ENCODE measurements at regions not wholly inside any gene's neighbourhood (a gene's known extent, or its start where the extent isn't known, plus 50 kb on each side); places are given as distances from the start of the nearest gene placed in this dataset.
"Not testable (repeated sequence)": the region's sequence is repeated elsewhere in the genome, so short reads cannot be mapped to it uniquely, and the experiment has no call there.

DNA sequence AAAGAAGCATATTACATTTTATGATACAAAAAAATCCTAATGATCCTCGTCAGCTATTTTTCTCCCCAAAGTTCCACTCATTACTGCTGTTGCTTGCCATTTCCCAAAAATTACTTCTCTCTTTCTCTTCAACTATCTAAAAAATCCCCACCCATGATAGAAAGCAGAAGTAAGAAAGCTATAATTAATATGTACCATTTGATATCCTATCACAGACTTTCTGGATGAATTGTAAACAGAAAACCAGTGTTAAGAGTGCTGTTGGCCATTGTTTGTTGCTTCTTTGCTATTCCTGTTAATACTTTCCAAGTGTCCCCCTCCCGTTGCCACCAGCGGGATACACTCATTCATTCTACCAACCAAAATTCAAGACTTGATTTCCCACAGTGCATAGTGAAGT is 136.3 kb upstream of the SMARCA2 start:
- no peak overlapping the region for H3K27ac Mint-ChIP-seq
- DNase-seq (ENCODE audit: low spot score in 2 of 2): no peak
- H3K9me3 Mint-ChIP-seq: no peaks in the 10 kb centered on the region
- no peak for ATAC-seq
- H3K36me3 Mint-ChIP-seq: peaks cover 0 to 6% of the 10 kb centered on the region in 2 donors

DNA sequence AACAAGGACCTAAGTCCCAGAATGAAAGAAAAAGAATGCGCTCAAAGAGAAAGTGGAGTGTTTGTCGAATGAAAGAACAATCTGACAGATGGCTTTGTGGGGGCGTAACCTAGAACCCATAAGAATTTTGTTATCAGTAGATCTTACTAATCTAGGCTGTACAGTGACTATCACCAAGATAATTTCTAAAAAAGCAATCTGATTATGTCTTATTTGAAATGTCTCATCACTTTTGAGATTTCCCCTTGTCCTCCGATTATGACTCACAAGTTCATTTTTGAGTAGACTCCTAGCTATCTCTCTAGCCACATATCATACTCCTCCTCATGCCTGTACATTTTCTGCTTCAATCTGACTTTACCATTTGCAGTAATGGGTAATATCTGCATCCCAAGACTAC is 135.6 kb upstream of the SMARCA2 start:
- Mint-ChIP-seq H3K9me3 (no peaks in the 10 kb centered on the region), H3K36me3 (peaks cover 0 to 10% of the 10 kb centered on the region in 2 donors), H3K27ac (no peak overlapping the region)
- ATAC-seq: peak; percentile 73 to 75
- DNase-seq (ENCODE audit: low spot score in 2 of 2): peak in 1 of 2 donors; percentile 33

DNA sequence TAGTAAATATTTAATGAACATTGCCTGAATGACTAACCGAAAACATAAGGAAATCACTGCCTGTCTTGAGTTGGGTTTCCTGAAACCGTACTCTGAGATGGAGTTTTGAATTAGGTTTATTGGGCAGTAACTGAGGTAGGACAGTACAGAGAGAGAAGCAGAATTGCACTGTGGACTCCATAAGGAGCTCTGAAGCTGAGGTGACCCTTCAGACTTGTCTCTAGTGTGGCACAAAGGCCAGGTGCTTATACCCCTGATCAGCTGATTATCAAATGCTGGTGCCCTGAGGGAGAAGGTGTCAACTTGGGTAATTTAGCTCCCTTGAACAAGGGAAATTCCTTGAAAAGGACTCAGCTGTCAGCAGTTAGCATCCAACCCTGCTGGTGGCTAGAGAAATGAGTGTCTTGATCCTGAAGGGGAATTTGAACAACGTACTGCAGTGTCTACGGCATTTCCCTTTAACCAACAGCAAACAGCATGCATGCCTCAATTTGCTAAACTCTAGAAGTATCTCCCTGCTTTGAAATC is 135.0 kb upstream of the SMARCA2 start:
- DNase-seq (ENCODE audit: low spot score in 2 of 2) (peak in 1 of 2 donors; percentile 19), ATAC-seq (peak; percentile 21 to 35)
- Mint-ChIP-seq H3K36me3 (peaks cover 0 to 10% of the 10 kb centered on the region in 2 donors), H3K27ac (no peak overlapping the region), H3K9me3 (no peaks in the 10 kb centered on the region)

DNA sequence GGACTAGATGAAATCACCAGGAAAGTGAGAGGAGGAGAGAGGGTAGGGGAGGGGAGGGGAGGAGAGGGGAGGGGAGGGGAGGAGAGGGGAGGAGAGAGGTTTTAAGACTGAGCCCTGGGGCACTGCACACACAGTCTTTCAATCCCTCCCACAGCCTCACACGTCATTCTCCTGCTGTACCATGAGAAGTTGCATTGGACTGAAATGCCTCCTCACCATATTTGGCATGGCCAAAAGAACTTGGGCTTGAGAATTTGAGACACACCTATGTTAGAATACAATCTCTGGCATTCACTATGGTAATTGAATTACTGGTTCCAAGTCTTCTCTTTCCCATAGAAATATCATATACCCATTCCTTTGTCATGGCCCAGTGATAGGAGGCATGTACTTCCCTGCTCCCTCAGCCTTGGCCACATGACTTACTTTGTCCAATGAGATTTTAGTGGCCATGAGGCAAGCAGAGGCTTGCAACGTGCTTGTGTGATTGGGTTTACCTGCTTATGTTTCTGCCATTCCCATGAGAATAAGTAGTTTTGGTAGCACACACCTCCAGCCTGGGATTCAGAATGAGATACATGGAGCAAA is 133.3 kb upstream of the SMARCA2 start:
- Mint-ChIP-seq H3K36me3 (peaks cover 0 to 10% of the 10 kb centered on the region in 2 donors), H3K27ac (no peak overlapping the region), H3K9me3 (no peaks in the 10 kb centered on the region)
- DNase-seq (ENCODE audit: low spot score in 2 of 2) (no peak), ATAC-seq (no peak)

DNA sequence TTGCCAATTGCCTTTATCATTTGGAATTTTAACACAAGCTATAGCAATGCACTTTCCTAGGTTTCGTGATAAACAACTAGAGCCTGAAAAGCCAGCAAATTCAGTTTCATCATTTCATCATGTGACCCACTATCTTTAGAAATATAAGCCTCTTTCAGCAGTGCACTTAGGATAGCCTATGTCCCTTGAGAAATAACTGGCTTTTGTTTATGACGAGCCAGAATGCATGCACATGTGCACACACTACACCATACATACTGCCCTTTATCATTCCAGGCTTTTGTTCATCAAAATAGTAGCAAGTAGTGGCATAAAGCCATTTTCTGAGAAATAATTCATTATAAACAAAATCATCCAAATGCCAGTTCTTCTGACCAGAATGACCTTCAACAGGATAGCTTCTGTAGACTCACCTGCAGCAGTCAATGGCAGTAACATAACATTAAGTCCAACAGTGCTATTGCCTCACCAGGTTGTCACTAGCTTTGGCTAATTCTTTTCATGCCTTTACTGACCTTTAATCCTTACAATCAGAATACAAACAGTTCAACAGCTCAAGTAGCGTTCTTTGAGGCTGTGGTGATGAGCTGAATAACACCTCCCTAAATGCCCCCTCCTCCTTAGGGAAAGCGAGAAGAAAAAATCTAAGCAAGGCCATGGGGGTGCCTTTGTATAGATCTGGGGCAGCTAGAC is 132.3 kb upstream of the SMARCA2 start:
- peaks cover 0 to 5% of the 10 kb centered on the region in 2 donors for H3K36me3 Mint-ChIP-seq
- H3K9me3 Mint-ChIP-seq: no peaks in the 10 kb centered on the region
- DNase-seq (ENCODE audit: low spot score in 2 of 2) (no peak), ATAC-seq (no peak)
- no peak overlapping the region for H3K27ac Mint-ChIP-seq

DNA sequence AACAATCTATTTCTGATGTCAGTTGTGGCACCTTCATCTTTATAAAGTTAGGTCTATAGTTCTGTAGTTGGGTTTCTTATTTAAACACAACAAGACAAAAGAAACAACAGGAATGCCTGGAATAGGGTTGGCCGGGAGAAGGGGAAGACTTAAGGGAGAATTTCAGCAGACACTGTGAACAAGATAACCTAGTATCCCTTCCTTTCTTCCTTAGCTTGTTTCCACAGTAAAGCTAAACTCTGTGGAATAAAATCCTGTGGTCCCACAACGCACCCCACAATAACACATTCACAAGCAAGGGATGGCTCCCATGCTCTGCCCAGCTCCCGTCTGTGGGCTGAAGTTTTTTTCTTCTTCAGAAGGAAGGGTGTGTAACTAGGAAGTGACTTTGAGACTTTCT is 124.9 kb upstream of the SMARCA2 start:
- Mint-ChIP-seq H3K36me3 (no peaks in the 10 kb centered on the region), H3K9me3 (peaks cover 0 to 4% of the 10 kb centered on the region in 2 donors), H3K27ac (no peak overlapping the region)
- DNase-seq (ENCODE audit: low spot score in 2 of 2): no peak
- no peak for ATAC-seq

DNA sequence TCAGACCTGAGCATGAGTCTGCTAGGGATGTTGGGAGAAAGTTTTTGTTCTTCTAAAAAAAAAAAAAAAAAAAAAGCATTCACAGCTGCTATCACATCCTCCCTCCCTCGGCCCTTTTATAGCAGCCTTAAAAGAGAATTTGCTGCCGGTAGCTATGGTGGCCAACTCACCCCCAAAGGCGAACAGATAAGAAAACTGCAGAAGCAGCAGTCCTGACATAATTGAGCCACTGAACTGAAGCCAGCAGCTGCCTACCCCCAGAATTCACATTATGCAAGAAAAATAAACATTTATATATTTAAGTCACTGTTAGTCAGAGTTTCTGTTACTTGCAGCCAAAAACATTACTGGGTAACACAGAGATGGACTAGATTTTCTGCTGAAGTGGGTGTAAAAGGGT is 124.3 kb upstream of the SMARCA2 start:
- H3K36me3 Mint-ChIP-seq: no peaks in the 10 kb centered on the region
- H3K27ac Mint-ChIP-seq: no peak overlapping the region
- no peak for DNase-seq (ENCODE audit: low spot score in 2 of 2)
- H3K9me3 Mint-ChIP-seq: peaks cover 0 to 4% of the 10 kb centered on the region in 2 donors
- ATAC-seq: no peak

DNA sequence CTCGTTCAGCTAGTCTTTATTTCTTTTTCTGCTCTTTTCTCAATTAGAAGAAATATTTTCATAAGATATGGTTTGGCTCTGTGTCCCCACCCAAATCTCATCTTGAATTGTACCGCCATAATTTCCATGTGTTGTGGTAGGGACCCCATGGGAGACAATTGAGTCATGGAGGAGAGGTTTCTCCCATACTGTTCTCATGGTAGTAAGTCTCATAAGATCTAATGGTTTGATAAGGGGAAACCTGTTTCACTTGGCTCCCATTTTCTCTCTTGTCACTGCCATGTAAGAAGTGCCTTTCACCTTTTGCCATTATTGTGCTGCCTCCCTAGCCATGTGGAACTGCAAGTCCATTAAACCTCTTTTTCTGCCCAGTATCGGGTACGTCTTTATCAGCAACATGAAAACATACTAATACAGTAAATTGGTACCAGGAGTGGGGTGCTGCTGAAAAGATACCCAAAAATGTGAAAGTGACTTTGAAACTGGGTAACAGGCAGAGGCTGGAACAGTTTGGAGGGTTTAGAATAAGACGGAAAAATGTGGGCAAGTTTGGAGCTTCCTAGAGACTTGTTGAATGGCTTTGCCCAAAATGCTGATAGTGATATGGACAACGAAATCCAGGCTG is 112.0 kb upstream of the SMARCA2 start:
- H3K36me3 Mint-ChIP-seq: peaks cover 33 to 49% of the 10 kb centered on the region in 2 donors
- peaks cover 32 to 39% of the 10 kb centered on the region in 2 donors for H3K9me3 Mint-ChIP-seq
- H3K27ac Mint-ChIP-seq; ATAC-seq; DNase-seq (ENCODE audit: low spot score in 2 of 2): not testable (repeated sequence)

DNA sequence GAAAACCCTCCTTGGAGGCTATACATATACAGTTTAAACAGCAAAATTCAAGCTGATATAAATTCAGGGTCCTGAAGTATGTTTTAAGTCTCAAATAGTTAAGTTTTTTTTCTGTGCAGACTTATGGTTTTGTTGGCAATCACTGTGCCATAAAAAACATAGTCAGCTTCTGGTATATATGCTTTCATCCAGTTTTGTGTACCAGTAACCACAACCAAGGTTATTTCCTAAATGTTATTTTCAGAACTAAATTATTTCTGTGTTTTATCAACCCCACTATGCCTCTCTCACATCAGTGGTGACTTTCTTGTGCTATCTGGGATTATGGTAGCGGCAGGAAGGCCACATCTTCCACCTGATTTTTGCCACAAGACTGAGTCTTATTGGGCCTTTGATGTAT is 107.7 kb upstream of the SMARCA2 start:
- ATAC-seq (no peak), DNase-seq (ENCODE audit: low spot score in 2 of 2) (no peak)
- H3K36me3 Mint-ChIP-seq: peaks cover 30 to 37% of the 10 kb centered on the region in 2 donors
- H3K9me3 Mint-ChIP-seq: peaks cover 25 to 28% of the 10 kb centered on the region in 2 donors
- H3K27ac Mint-ChIP-seq: no peak overlapping the region

DNA sequence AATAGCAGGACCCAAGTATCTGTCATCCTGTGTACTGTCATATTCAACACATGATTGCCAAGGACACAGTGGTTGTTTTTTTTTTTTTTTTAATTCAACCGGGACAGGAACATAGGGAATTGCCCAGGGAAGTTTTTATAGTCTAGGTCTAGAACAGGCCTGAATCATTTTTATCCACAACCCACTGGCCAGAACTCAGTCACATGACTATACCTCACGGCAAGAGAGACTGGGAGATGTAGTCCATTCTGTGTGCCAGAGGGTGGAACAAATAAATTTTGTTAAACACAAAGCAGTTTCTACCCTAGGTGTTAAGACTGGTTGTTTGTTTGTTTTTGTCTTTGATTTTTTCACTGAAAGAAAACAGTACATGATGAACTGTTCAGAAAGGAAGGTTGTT is 105.8 kb upstream of the SMARCA2 start:
- H3K9me3 Mint-ChIP-seq: peaks cover 14% of the 10 kb centered on the region in 2 donors
- DNase-seq (ENCODE audit: low spot score in 2 of 2) (no peak), ATAC-seq (no peak)
- peaks cover 17 to 27% of the 10 kb centered on the region in 2 donors for H3K36me3 Mint-ChIP-seq
- H3K27ac Mint-ChIP-seq: no peak overlapping the region

DNA sequence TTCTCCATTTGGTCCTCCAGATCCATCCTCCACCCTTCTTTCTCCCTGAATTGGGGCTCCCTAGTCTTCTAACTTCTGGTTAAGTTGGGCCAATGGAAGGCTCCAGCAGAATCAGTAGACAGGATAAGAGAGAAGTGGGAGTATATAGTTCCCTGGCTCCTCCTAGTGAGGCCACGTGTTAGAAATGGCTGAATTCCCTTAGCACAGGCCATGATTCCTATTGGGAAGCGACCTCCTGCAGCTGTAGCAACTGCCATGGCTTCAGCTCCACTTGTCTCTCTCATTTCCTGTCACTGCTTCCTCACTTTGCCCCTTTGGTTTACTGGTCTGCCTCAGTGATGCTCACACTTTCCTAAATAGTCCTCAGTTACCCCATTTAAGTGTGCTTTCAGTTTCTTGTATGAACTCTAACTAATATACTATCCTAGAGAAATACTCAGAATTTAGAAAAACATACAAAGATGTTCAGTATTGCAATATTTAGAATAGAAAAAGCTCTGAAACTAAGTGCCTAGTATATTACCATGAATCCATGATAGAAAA is 104.8 kb upstream of the SMARCA2 start:
- no peak overlapping the region for H3K27ac Mint-ChIP-seq
- ATAC-seq (no peak), DNase-seq (ENCODE audit: low spot score in 2 of 2) (no peak)
- H3K36me3 Mint-ChIP-seq: peaks cover 7 to 17% of the 10 kb centered on the region in 2 donors
- peaks cover 4 to 11% of the 10 kb centered on the region in 2 donors for H3K9me3 Mint-ChIP-seq

DNA sequence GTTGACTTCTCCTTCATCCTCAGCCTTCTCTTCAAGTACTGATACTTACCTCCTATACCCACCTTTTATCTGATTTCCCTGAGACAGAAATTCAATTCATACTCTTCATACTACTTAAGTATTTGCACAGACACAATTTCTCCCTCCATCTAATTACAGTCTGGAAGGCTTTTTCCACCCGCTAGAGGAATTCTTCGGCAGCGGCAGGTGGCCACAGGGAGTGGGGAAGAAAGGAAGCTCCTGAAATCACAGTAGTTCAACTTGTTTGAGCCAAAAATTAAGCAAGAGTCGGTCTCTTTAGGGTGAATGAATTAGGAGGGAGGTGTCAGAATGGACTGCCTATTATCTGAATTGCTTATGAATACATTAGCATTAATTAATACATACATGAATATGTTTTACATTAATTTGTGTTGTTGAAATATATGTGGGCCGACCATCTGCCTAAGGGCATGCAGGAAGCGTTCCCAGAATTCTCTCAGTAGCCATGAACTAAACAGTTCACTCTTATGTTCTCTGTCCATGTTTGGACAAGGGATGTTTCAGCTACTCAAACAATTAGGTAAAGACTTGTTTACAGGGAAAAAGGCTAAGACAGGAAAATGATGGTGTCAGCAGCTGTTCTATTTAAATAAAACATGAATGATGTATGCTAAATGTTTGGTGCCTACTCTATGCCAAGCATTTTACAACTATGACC is 101.4 kb upstream of the SMARCA2 start:
- peaks cover 4 to 5% of the 10 kb centered on the region in 2 donors for H3K9me3 Mint-ChIP-seq
- ATAC-seq (no peak), DNase-seq (ENCODE audit: low spot score in 2 of 2) (no peak)
- peaks cover 5 to 15% of the 10 kb centered on the region in 2 donors for H3K36me3 Mint-ChIP-seq
- peak overlapping the region in 1 of 2 donors; percentile 32 for H3K27ac Mint-ChIP-seq

DNA sequence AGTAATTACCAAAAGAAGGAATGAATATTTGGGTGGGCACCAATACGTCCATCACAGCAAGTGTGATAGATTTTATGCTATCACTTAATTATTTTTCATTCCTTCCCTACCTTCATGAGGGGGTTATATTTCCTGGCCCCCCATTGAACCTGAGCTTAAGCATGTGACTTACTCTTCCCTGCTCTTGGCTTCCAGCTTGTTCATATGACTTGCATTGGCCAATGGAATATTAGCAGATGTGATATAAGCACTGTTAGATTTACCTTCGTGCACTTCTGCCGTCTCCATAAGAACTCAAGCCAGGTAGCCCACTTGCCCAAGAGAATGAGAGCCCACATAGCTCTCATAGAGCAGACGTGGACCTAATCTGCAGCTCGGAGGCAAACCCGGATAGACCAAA is 99.1 kb upstream of the SMARCA2 start:
- H3K36me3 Mint-ChIP-seq: peaks cover 5 to 15% of the 10 kb centered on the region in 2 donors
- DNase-seq (ENCODE audit: low spot score in 2 of 2) (no peak), ATAC-seq (no peak)
- H3K9me3 Mint-ChIP-seq: peaks cover 4 to 5% of the 10 kb centered on the region in 2 donors
- no peak overlapping the region for H3K27ac Mint-ChIP-seq

DNA sequence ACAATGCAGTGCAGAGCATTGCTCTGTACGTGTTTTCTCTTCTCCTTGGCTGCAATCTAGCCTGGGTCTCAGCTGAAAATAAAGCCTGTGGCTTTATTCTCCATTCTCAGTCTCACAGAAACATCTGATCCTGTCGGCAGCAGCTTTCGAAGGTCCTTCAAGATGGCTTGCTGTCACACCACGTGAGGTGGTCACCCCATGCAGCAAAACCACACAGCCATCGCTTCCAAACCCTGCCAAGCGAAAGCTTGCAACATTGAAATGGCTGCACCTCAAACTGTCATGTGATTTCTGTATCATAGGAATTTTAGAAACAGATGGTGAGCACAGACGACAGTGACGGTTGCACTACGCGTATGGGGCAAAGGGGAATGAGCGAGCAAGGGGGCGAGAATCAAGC is 98.5 kb upstream of the SMARCA2 start:
- ATAC-seq (no peak), DNase-seq (ENCODE audit: low spot score in 2 of 2) (no peak)
- H3K36me3 Mint-ChIP-seq: peaks cover 2 to 11% of the 10 kb centered on the region in 2 donors
- H3K27ac Mint-ChIP-seq: no peak overlapping the region
- H3K9me3 Mint-ChIP-seq: peaks cover 2 to 3% of the 10 kb centered on the region in 2 donors

DNA sequence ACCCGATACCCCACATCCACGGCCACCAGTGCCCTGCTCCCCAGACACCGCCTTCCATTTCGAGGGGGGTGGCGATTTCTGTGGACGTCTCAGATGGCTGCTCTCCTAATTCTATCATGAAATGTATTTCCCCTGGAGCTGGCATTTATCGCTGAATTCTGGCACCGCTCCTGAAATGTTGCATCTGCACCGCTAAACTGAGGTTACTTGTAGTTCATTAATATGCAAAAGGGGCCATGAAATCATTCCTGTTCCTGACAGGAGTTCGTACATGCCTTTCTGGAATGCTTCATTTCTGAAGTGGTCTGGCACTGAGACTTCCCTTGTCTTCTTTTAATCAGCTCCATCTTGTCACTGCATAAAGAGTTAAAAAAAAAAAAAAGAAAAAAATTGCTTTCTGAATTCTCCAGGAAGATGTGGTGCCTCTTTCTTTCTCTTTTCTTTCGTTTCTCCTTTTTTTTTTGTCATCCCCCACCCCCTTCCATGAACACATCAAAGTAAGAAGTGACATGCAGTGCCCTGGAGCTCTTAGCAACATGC is 97.7 kb upstream of the SMARCA2 start:
- Mint-ChIP-seq H3K36me3 (peaks cover 0 to 6% of the 10 kb centered on the region in 2 donors), H3K27ac (no peak overlapping the region), H3K9me3 (peaks cover 0 to 6% of the 10 kb centered on the region in 2 donors)
- ATAC-seq (no peak), DNase-seq (ENCODE audit: low spot score in 2 of 2) (no peak)

DNA sequence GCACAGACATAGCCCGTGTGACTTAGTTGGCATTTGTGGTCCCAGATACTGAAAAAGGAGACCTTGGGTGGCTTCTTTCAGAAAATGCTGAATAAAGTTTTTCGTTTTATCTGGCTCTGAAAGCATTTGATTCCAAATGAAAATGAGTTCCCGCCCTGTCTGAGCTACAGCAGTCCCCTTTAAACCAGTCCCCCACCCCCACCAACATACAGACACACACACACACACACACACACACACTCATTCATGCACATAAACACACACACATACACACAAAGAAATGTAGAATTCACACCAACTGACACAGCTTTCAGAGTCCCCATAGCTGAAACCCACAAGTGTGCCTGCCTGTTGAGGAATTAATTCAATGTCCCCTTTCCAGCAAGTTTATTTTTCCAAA is 97.0 kb upstream of the SMARCA2 start:
- no peak for DNase-seq (ENCODE audit: low spot score in 2 of 2)
- H3K36me3 Mint-ChIP-seq: no peaks in the 10 kb centered on the region
- no peak for ATAC-seq
- no peak overlapping the region for H3K27ac Mint-ChIP-seq
- peaks cover 0 to 6% of the 10 kb centered on the region in 2 donors for H3K9me3 Mint-ChIP-seq
